Breast epithelium (tissue), 3 donors: ENCODE measurements at regions not wholly inside any gene's neighbourhood (a gene's known extent, or its start where the extent isn't known, plus 50 kb on each side); places are given as distances from the start of the nearest gene placed in this dataset.

ENCODE experiments used
- POLR2A ChIP-seq: fragments of 450-650 bp; IDR thresholded peaks from one replicate; pipeline ENCODE4 v1.6.1; 2016; ENCODE audit warnings: antibody characterized with exemption, mild to moderate bottlenecking, moderate library complexity
- TF ChIP-seq, protein P1 (sequence below), 3 donors: fragments of 450-650 bp; IDR thresholded peaks; one replicate each; pipeline ENCODE4 v1.5.1; 2016 to 2017; ENCODE audit warnings: antibody characterized with exemption in 3 of 3, mild to moderate bottlenecking in 3 of 3, moderate library complexity in 3 of 3

DNA sequence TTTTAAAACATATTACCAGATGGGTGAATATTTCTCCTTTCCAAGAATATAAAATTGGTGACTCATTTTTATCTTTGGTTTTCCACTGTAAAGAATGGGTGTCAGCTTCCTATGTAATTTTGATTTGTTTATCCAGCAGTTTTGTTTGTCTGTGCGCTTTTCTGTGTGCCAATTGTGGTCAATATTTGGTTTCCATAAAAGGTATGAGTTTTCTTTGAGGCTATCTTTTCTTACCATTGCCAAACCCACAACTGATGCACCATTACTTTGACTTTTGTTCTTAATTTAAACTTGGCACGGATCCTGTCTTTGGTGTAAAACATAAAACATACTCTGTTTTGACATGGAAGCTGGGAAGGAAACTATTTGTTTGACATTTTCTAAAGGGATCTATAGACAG is 78.8 kb upstream of the NAV3 start:
- TF ChIP-seq, protein P1, sequence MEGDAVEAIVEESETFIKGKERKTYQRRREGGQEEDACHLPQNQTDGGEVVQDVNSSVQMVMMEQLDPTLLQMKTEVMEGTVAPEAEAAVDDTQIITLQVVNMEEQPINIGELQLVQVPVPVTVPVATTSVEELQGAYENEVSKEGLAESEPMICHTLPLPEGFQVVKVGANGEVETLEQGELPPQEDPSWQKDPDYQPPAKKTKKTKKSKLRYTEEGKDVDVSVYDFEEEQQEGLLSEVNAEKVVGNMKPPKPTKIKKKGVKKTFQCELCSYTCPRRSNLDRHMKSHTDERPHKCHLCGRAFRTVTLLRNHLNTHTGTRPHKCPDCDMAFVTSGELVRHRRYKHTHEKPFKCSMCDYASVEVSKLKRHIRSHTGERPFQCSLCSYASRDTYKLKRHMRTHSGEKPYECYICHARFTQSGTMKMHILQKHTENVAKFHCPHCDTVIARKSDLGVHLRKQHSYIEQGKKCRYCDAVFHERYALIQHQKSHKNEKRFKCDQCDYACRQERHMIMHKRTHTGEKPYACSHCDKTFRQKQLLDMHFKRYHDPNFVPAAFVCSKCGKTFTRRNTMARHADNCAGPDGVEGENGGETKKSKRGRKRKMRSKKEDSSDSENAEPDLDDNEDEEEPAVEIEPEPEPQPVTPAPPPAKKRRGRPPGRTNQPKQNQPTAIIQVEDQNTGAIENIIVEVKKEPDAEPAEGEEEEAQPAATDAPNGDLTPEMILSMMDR (IDR thresholded peaks at IDR 0.05), result no peak
- no peak for TF ChIP-seq POLR2A
